ENCODE measurements at regions not wholly inside any gene's neighbourhood (a gene's known extent, or its start where the extent isn't known, plus 50 kb on each side); places are given as distances from the start of the nearest gene placed in this dataset.

- no peaks in the 10 kb centered on the region for H3K9me3 ChIP-seq (ENCODE audit: severe bottlenecking)
- DNase-seq, result no peak
- H3K27ac ChIP-seq, result no peak overlapping the region
- TF ChIP-seq CTCF (IDR thresholded peaks at IDR 0.05; ENCODE audit: low read depth, low read length), result no peak
- H3K27me3 ChIP-seq (ENCODE audit: insufficient read depth, low read depth, severe bottlenecking), result no peaks in the 10 kb centered on the region
- no peak overlapping the region for H3K4me3 ChIP-seq (ENCODE audit: low read depth, low read length)
- H3K36me3 ChIP-seq, result no peaks in the 10 kb centered on the region
Observed at GRCh38 chr11:88036701-88037100, 138.5 kb downstream of the RAB38 start.

- Histone ChIP-seq H3K36me3 (no peaks in the 10 kb centered on the region), H3K27ac (no peak overlapping the region), H3K4me3 (ENCODE audit: low read depth, low read length) (no peak overlapping the region), H3K9me3 (ENCODE audit: severe bottlenecking) (no peaks in the 10 kb centered on the region), H3K27me3 (ENCODE audit: insufficient read depth, low read depth, severe bottlenecking) (no peaks in the 10 kb centered on the region)
- TF ChIP-seq CTCF (IDR thresholded peaks at IDR 0.05; ENCODE audit: low read depth, low read length), result no peak
- no peak for DNase-seq
Observed at GRCh38 chr11:88035271-88035670, 140.0 kb downstream of the RAB38 start.

GRCh38 chr11:88017666-88018065 lies 157.6 kb downstream of the RAB38 start:
- H3K27me3 ChIP-seq (ENCODE audit: insufficient read depth, low read depth, severe bottlenecking), result no peaks in the 10 kb centered on the region
- no peak overlapping the region for H3K27ac ChIP-seq
- H3K4me3 ChIP-seq (ENCODE audit: low read depth, low read length), result no peak overlapping the region
- TF ChIP-seq CTCF (IDR thresholded peaks at IDR 0.05; ENCODE audit: low read depth, low read length), result no peak
- no peaks in the 10 kb centered on the region for H3K36me3 ChIP-seq
- no peak for DNase-seq
- H3K9me3 ChIP-seq (ENCODE audit: severe bottlenecking), result no peaks in the 10 kb centered on the region

- no peak overlapping the region for H3K27ac ChIP-seq
- TF ChIP-seq CTCF (IDR thresholded peaks at IDR 0.05; ENCODE audit: low read depth, low read length), result peak; percentile 60
Observed at GRCh38 chr11:88016392-88017170, 158.7 kb downstream of the RAB38 start.

GRCh38 chr11:88015170-88015569 lies 160.1 kb downstream of the RAB38 start:
- DNase-seq, result no peak
- TF ChIP-seq CTCF (IDR thresholded peaks at IDR 0.05; ENCODE audit: low read depth, low read length), result no peak

More at GRCh38 chr11:88016392-88017170, 158.7 kb downstream of the RAB38 start:
- no peaks in the 10 kb centered on the region for H3K9me3 ChIP-seq (ENCODE audit: severe bottlenecking)
- H3K36me3 ChIP-seq, result no peaks in the 10 kb centered on the region
- no peak overlapping the region for H3K4me3 ChIP-seq (ENCODE audit: low read depth, low read length)
- peak; percentile 81 for DNase-seq
- H3K27me3 ChIP-seq (ENCODE audit: insufficient read depth, low read depth, severe bottlenecking), result no peaks in the 10 kb centered on the region

More at GRCh38 chr11:88015170-88015569, 160.1 kb downstream of the RAB38 start:
- H3K4me3 ChIP-seq (ENCODE audit: low read depth, low read length), result no peak overlapping the region
- no peaks in the 10 kb centered on the region for H3K36me3 ChIP-seq
- H3K27me3 ChIP-seq (ENCODE audit: insufficient read depth, low read depth, severe bottlenecking), result no peaks in the 10 kb centered on the region
- no peak overlapping the region for H3K27ac ChIP-seq
- no peaks in the 10 kb centered on the region for H3K9me3 ChIP-seq (ENCODE audit: severe bottlenecking)

Data from WERI-Rb-1 (cell line).